ENCODE measurements at regions not wholly inside any gene's neighbourhood (a gene's known extent, or its start where the extent isn't known, plus 50 kb on each side); places are given as distances from the start of the nearest gene placed in this dataset.
"Not testable (repeated sequence)": the region's sequence is repeated elsewhere in the genome, so short reads cannot be mapped to it uniquely, and the experiment has no call there.

- DNase-seq (ENCODE audit: low read depth, low spot score), result no peak
- H3K27ac ChIP-seq, result peak overlapping the region; percentile 57
Measured at GRCh38 chr18:8984131-8984721, 118.3 kb upstream of the NDUFV2 start.

GRCh38 chr18:8987241-8987640, 115.3 kb upstream of the NDUFV2 start:
- peak overlapping the region; percentile 55 for H3K27ac ChIP-seq

GRCh38 chr18:8988260-8988871, 114.1 kb upstream of the NDUFV2 start:
- no peak for DNase-seq (ENCODE audit: low read depth, low spot score)
- no peak overlapping the region for H3K27ac ChIP-seq

More at GRCh38 chr18:8987241-8987640, 115.3 kb upstream of the NDUFV2 start:
- DNase-seq (ENCODE audit: low read depth, low spot score), result no peak

- no peak overlapping the region for H3K27ac ChIP-seq
- no peak for DNase-seq (ENCODE audit: low read depth, low spot score)
Measured at GRCh38 chr18:8989017-8989416, 113.5 kb upstream of the NDUFV2 start.

GRCh38 chr18:8989855-8990254, 112.6 kb upstream of the NDUFV2 start:
- H3K27ac ChIP-seq, result no peak overlapping the region
- DNase-seq (ENCODE audit: low read depth, low spot score), result no peak

- DNase-seq (ENCODE audit: low read depth, low spot score), result no peak
- H3K27ac ChIP-seq, result no peak overlapping the region
Measured at GRCh38 chr18:8990276-8991031, 112.0 kb upstream of the NDUFV2 start.

- no peak for DNase-seq (ENCODE audit: low read depth, low spot score)
- no peak overlapping the region for H3K27ac ChIP-seq
Measured at GRCh38 chr18:8991155-8991554, 111.3 kb upstream of the NDUFV2 start.

- not testable (repeated sequence) for DNase-seq (ENCODE audit: low read depth, low spot score); H3K27ac ChIP-seq
Measured at GRCh38 chr18:8992500-8992899, 110.0 kb upstream of the NDUFV2 start.

GRCh38 chr18:8994603-8995002, 107.9 kb upstream of the NDUFV2 start:
- DNase-seq (ENCODE audit: low read depth, low spot score), result no peak
- H3K27ac ChIP-seq, result no peak overlapping the region

- no peak overlapping the region for H3K27ac ChIP-seq
- no peak for DNase-seq (ENCODE audit: low read depth, low spot score)
Measured at GRCh38 chr18:8995096-8995495, 107.4 kb upstream of the NDUFV2 start.

GRCh38 chr18:8996771-8997432, 105.6 kb upstream of the NDUFV2 start:
- DNase-seq (ENCODE audit: low read depth, low spot score), result no peak
- no peak overlapping the region for H3K27ac ChIP-seq

GRCh38 chr18:8997634-8998033, 104.9 kb upstream of the NDUFV2 start:
- no peak for DNase-seq (ENCODE audit: low read depth, low spot score)
- H3K27ac ChIP-seq, result no peak overlapping the region

GRCh38 chr18:8998481-8999217, 103.8 kb upstream of the NDUFV2 start:
- H3K27ac ChIP-seq, result no peak overlapping the region

GRCh38 chr18:8999872-9000271, 102.6 kb upstream of the NDUFV2 start:
- no peak for DNase-seq (ENCODE audit: low read depth, low spot score)
- no peak overlapping the region for H3K27ac ChIP-seq

More at GRCh38 chr18:8998481-8999217, 103.8 kb upstream of the NDUFV2 start:
- DNase-seq (ENCODE audit: low read depth, low spot score), result no peak

GRCh38 chr18:9000733-9001132, 101.8 kb upstream of the NDUFV2 start:
- H3K27ac ChIP-seq, result no peak overlapping the region
- DNase-seq (ENCODE audit: low read depth, low spot score), result no peak

- DNase-seq (ENCODE audit: low read depth, low spot score), result no peak
Measured at GRCh38 chr18:9001209-9001608, 101.3 kb upstream of the NDUFV2 start.

GRCh38 chr18:9003406-9004100, 98.9 kb upstream of the NDUFV2 start:
- DNase-seq (ENCODE audit: low read depth, low spot score), result no peak
- H3K27ac ChIP-seq, result no peak overlapping the region

More at GRCh38 chr18:9001209-9001608, 101.3 kb upstream of the NDUFV2 start:
- no peak overlapping the region for H3K27ac ChIP-seq

- not testable (repeated sequence) for DNase-seq (ENCODE audit: low read depth, low spot score)
Measured at GRCh38 chr18:9004308-9004707, 98.2 kb upstream of the NDUFV2 start.

GRCh38 chr18:9007700-9008099, 94.8 kb upstream of the NDUFV2 start:
- not testable (repeated sequence) for DNase-seq (ENCODE audit: low read depth, low spot score); H3K27ac ChIP-seq

More at GRCh38 chr18:9004308-9004707, 98.2 kb upstream of the NDUFV2 start:
- not testable (repeated sequence) for H3K27ac ChIP-seq
